ENCODE measurements at regions not wholly inside any gene's neighbourhood (a gene's known extent, or its start where the extent isn't known, plus 50 kb on each side); places are given as distances from the start of the nearest gene placed in this dataset.
"Not testable (repeated sequence)": the region's sequence is repeated elsewhere in the genome, so short reads cannot be mapped to it uniquely, and the experiment has no call there.

DNA sequence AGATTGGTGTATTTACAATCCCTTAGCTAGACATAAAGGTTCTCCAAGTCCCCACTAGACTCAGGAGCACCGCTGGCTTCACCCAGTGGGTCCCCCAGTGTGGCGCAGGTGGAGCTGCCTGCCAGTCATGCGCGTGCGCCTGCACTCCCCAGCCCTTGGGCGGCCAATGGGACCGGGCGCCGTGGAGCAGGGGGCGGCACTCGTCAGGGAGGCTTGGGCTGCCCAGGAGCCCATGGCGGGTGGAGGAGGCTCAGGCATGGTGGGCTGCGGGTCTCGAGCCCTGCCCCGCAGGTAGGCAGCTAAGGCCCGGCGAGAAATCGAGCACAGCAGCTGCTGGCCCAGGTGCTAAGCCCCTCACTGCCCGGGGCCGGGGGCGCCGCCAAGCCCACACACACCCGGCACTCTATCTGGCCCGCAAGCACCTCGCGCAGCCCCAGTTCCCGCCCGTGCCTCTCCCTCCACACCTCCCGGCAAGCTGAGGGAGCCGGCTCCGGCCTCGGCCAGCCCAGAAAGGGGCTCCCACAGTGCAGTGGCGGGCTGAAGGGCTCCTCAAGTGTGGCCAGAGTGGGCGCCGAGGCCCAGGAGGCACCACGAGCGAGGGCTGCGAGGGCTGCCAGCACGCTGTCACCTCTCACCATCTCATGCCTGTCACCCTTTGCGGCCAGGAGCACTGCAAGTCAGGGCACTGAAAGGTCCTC lies 71.1 kb upstream of the MEF2A start:
- H3K27ac ChIP-seq (ENCODE audit: low read depth, low read length); H3K4me1 ChIP-seq (replicated peaks in 1 of 4; ENCODE audit: control insufficient read depth in 3 of 4, insufficient read depth in 4 of 4, low read length in 3 of 4); H3K9me3 ChIP-seq (ENCODE audit: insufficient read depth in 2 of 2, low read depth in 1 of 2, low read length in 1 of 2); H2BK15ac ChIP-seq (ENCODE audit: low read length); H2BK12ac ChIP-seq (ENCODE audit: low read depth, low read length); H3K27me3 ChIP-seq (replicated peaks in 1 of 4; ENCODE audit: control insufficient read depth in 3 of 4, extremely low read depth in 1 of 4, insufficient read depth in 3 of 4, low read length in 3 of 4); H2AFZ ChIP-seq (ENCODE audit: low read length); H3K23ac ChIP-seq (ENCODE audit: insufficient read length); H4K8ac ChIP-seq (ENCODE audit: extremely low read depth, insufficient read depth, low read length); H2BK120ac ChIP-seq (replicated peaks; ENCODE audit: low read depth, low read length); H3K4ac ChIP-seq (replicated peaks; ENCODE audit: insufficient read length, low read depth, low read length); H2BK5ac ChIP-seq (ENCODE audit: low read depth, low read length); DNase-seq (ENCODE audit: low read depth in 1 of 2, low spot score in 2 of 2); H3K9ac ChIP-seq (replicated peaks in 1 of 4; ENCODE audit: extremely low read depth in 1 of 4, low read depth in 3 of 4, low read length in 3 of 4); H3K79me1 ChIP-seq (ENCODE audit: low read depth, low read length); H3K4me2 ChIP-seq (ENCODE audit: insufficient read depth in 1 of 2, low read depth in 2 of 2, low read length in 2 of 2); H2BK20ac ChIP-seq (ENCODE audit: low read length); H4K20me1 ChIP-seq (replicated peaks in 1 of 2; ENCODE audit: control insufficient read depth in 1 of 2, insufficient read depth in 2 of 2, low read length in 2 of 2); H3K4me3 ChIP-seq (ENCODE audit: extremely low read depth in 1 of 4, insufficient read depth in 2 of 4, low read depth in 3 of 4, low read length in 4 of 4); H3K14ac ChIP-seq (ENCODE audit: insufficient read length); H3K36me3 ChIP-seq (ENCODE audit: control insufficient read depth in 2 of 4, insufficient read depth in 4 of 4, low read length in 3 of 4); H4K91ac ChIP-seq (replicated peaks; ENCODE audit: insufficient read length, low read length); H2AK5ac ChIP-seq (ENCODE audit: low read depth, low read length); H3K18ac ChIP-seq (ENCODE audit: extremely low read depth, low read length); H3K56ac ChIP-seq (replicated peaks; ENCODE audit: insufficient read length, low read depth, low read length); FAIRE-seq; H4K5ac ChIP-seq (ENCODE audit: insufficient read length, low read depth, low read length); H3K79me2 ChIP-seq (ENCODE audit: control insufficient read depth in 1 of 2, insufficient read depth in 2 of 2, low read length in 2 of 2); H3K23me2 ChIP-seq (ENCODE audit: low read depth, low read length); POLR2A ChIA-PET (ENCODE audit: partially characterized antibody): not testable (repeated sequence)
- 88% methylated on average over 30 of the region's 40 CpGs; no CpG with 5 or more reads in 1 of the 2 experiments for WGBS, 2 experiments (ENCODE audit: extremely low coverage in 1 of 2, insufficient coverage in 1 of 2, insufficient read length in 1 of 2, insufficient replicate concordance in 2 of 2, low coverage in 1 of 2, low lambda C conversion rate in 2 of 2, missing lambda C conversion rate in 1 of 2)
- CTCF ChIA-PET (ENCODE audit: partially characterized antibody), result interaction anchor here (1.3 kb wide), 1 partner anchor 10 kb away, joined by 7 read pairs; no protein-coding TSS in a partner anchor

Measured in H1 (cell line).